Sigmoid colon (tissue), 6 donors: ENCODE measurements at regions not wholly inside any gene's neighbourhood (a gene's known extent, or its start where the extent isn't known, plus 50 kb on each side); places are given as distances from the start of the nearest gene placed in this dataset.

Source experiments
- DNase-seq: peaks from one replicate; pipeline ENCODE4 v3.0.0-alpha.2; 2019
- H3K27ac ChIP-seq, 4 donors: fragments of 200-600 bp; sonication (generic); one replicate each; pipeline ENCODE4 v1.5.1; 2016 to 2019; ENCODE audit warnings: mild to moderate bottlenecking in 1 of 4
- H3K27me3 ChIP-seq, 3 donors: fragments of 200-600 bp; sonication (generic); one replicate each; pipeline ENCODE4 v1.5.1; 2019; ENCODE audit warnings: mild to moderate bottlenecking in 1 of 3
- H3K36me3 ChIP-seq, 4 donors: fragments of 200-600 bp; sonication (generic); one replicate each; pipeline ENCODE4 v1.5.1; 2016 to 2019
- H3K4me1 ChIP-seq, 4 donors: fragments of 200-600 bp; sonication (generic); one replicate each; pipeline ENCODE4 v1.5.1; 2017 to 2019
- H3K4me3 ChIP-seq, 4 donors: fragments of 200-600 bp; sonication (generic); one replicate each; pipeline ENCODE4 v1.5.1; 2017 to 2019; ENCODE audit warnings: mild to moderate bottlenecking in 2 of 4, moderate library complexity in 1 of 4
- H3K9me3 ChIP-seq, 4 donors: fragments of 200-600 bp in 3 of 4; sonication (generic) in 3 of 4; one replicate each; pipeline versions ENCODE4 v1.5.1 to v1.6.1; 2013 to 2019
- EP300 ChIP-seq, 4 donors: sonication (generic); formaldehyde crosslinking; IDR thresholded peaks; one replicate each; pipeline ENCODE4 v1.6.1; 2017; ENCODE audit warnings: antibody characterized with exemption in 4 of 4
- POLR2A ChIP-seq, 2 donors: fragments of 450-650 bp; IDR thresholded peaks; one replicate each; pipeline ENCODE4 v1.6.1; 2016; ENCODE audit warnings: antibody characterized with exemption in 2 of 2, mild to moderate bottlenecking in 2 of 2, moderate library complexity in 2 of 2
- POLR2AphosphoS5 ChIP-seq, 4 donors: sonication (generic); formaldehyde crosslinking; IDR thresholded peaks; one replicate each; pipeline ENCODE4 v1.6.1; 2017; ENCODE audit warnings: antibody characterized with exemption in 4 of 4
- WGBS, 2 donors: extraction: QIAGEN DNeasy Blood & Tissue Kit; methylation state at CpG; one replicate each; pipeline ENCODE4 v1.1.7; 2013; 5-methylcytosine and 5-hydroxymethylcytosine counted together
- intact Hi-C: fragments of 100-400 bp; cut with DNase I; formaldehyde crosslinking; loops from one replicate; pipeline ENCODE4 v1.15.1; 2023
- TF ChIP-seq, protein P1 (sequence below), 4 experiments: fragments of 450-650 bp in 3 of 4; fragments of 200-600 bp in 1 of 4; IDR thresholded peaks; one replicate each; pipeline ENCODE4 v1.5.1; 2016 to 2019; ENCODE audit warnings: antibody characterized with exemption in 4 of 4, mild to moderate bottlenecking in 3 of 4, moderate library complexity in 2 of 4
- donor health status: healthy with polysubstance abuse.
- donor health status: healthy.

- no peak for DNase-seq
- TF ChIP-seq POLR2A (IDR thresholded peaks at IDR 0.05) (no peak), EP300 (IDR thresholded peaks at IDR 0.05) (no peak)
- intact Hi-C loops, result no loop called here
- WGBS, 2 donors, result 66 to 71% methylated on average over 7 of the region's 7 CpGs
- H3K27me3 ChIP-seq, result no peaks in the 10 kb centered on the region
- peaks cover 0 to 16% (median 2%) of the 10 kb centered on the region in 4 donors for H3K4me1 ChIP-seq
- H3K27ac ChIP-seq, result no peak overlapping the region
- H3K36me3 ChIP-seq, result no peaks in the 10 kb centered on the region
- H3K4me3 ChIP-seq, result no peak overlapping the region
- H3K9me3 ChIP-seq, result no peaks in the 10 kb centered on the region
Measured at GRCh38 chr2:237185553-237185925, 99.8 kb downstream of the COPS8 start.

DNA sequence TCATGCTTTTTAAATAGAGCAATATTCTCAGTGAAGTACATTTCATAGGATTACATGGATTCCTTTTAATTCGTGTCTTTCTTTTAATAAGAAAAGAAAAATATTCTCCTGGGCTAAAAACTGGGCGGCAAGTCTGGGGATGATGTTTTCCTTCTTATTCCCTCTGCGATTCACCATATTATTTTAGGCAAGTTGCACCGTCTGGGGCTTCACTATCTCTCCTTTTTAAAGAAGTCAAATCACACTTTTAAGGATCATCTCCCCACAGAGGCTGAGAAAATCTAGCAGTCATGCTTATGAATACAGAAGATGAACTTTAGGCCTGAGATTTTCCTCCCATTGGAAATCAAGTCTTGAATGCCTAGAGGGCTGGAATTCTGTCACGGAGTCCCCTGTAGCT is 104.1 kb downstream of the COPS8 start:
- intact Hi-C loops, result no loop called here
- peaks cover 0 to 25% (median 5%) of the 10 kb centered on the region in 4 donors for H3K4me1 ChIP-seq
- H3K36me3 ChIP-seq, result no peaks in the 10 kb centered on the region
- no peak for DNase-seq
- no peak overlapping the region for H3K27ac ChIP-seq
- no peak overlapping the region for H3K4me3 ChIP-seq
- 90 to 94% methylated on average over 5 of the region's 5 CpGs for WGBS, 2 donors
- no peak for TF ChIP-seq POLR2AphosphoS5 (IDR thresholded peaks at IDR 0.05)
- no peak for TF ChIP-seq EP300 (IDR thresholded peaks at IDR 0.05)
- TF ChIP-seq, protein P1, sequence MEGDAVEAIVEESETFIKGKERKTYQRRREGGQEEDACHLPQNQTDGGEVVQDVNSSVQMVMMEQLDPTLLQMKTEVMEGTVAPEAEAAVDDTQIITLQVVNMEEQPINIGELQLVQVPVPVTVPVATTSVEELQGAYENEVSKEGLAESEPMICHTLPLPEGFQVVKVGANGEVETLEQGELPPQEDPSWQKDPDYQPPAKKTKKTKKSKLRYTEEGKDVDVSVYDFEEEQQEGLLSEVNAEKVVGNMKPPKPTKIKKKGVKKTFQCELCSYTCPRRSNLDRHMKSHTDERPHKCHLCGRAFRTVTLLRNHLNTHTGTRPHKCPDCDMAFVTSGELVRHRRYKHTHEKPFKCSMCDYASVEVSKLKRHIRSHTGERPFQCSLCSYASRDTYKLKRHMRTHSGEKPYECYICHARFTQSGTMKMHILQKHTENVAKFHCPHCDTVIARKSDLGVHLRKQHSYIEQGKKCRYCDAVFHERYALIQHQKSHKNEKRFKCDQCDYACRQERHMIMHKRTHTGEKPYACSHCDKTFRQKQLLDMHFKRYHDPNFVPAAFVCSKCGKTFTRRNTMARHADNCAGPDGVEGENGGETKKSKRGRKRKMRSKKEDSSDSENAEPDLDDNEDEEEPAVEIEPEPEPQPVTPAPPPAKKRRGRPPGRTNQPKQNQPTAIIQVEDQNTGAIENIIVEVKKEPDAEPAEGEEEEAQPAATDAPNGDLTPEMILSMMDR (IDR thresholded peaks at IDR 0.05), result no peak
- no peak for TF ChIP-seq POLR2A (IDR thresholded peaks at IDR 0.05)
- no peaks in the 10 kb centered on the region for H3K27me3 ChIP-seq
- no peaks in the 10 kb centered on the region for H3K9me3 ChIP-seq

DNA sequence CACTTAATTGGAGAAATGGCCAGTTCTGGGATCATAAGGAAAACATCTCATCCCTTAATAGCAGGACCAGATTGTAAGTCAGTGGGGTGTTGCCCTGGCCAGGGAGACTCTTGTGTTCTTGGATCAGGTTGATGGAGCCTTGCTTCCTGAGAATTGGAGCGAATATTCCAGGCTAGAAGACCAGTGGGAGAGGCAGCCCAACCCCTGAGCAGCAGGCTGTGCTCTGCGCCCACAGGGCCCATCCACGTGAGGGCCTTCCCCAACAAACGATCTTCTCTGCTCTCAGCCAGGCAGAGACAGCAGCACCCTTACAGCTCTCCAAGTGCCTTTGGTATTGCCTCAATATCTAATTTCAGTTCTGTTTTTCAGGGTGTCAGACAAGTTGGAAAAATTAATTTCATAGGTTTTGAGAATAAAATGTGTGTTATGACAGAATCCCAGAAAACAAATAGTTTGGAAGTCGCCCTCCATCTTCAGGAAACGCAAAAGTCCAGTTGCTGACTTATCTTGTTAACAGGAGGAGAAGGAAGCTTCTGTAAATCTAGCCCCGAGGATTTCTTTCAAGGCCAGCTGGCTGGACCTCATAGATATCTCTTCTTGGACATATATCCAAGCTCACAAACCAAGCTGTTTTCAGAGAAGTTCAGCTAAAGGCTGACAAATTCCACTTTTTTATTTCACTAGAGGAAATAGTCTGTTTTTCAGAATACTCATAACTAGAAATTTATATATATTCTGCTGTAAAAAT is 105.5 kb downstream of the COPS8 start:
- Histone ChIP-seq H3K4me3 (no peak overlapping the region), H3K36me3 (no peaks in the 10 kb centered on the region), H3K27me3 (no peaks in the 10 kb centered on the region), H3K9me3 (no peaks in the 10 kb centered on the region), H3K4me1 (peaks cover 0 to 39% (median 18%) of the 10 kb centered on the region in 4 donors), H3K27ac (peak overlapping the region; percentile 43 to 74 (median 62))
- DNase-seq, result peak; percentile 73
- intact Hi-C loops, result no loop called here
- TF ChIP-seq POLR2AphosphoS5 (IDR thresholded peaks at IDR 0.05) (peak in 1 of 4 donors; percentile 22), POLR2A (IDR thresholded peaks at IDR 0.05) (no peak)
- TF ChIP-seq, protein P1 (IDR thresholded peaks at IDR 0.05), result no peak
- 70 to 78% methylated on average over 7 of the region's 7 CpGs for WGBS, 2 donors

- Histone ChIP-seq H3K27me3 (no peaks in the 10 kb centered on the region), H3K36me3 (no peaks in the 10 kb centered on the region), H3K4me3 (no peak overlapping the region), H3K4me1 (peaks cover 0 to 44% (median 24%) of the 10 kb centered on the region in 4 donors), H3K9me3 (no peaks in the 10 kb centered on the region), H3K27ac (peak overlapping the region; percentile 43 to 74 (median 62))
- intact Hi-C loops, result no loop called here
- no peak for TF ChIP-seq EP300 (IDR thresholded peaks at IDR 0.05)
- TF ChIP-seq, protein P1 (IDR thresholded peaks at IDR 0.05), result no peak
- TF ChIP-seq POLR2A (IDR thresholded peaks at IDR 0.05), result no peak
- TF ChIP-seq POLR2AphosphoS5 (IDR thresholded peaks at IDR 0.05), result no peak
- WGBS, 2 donors, result 76 to 79% methylated on average over 8 of the region's 8 CpGs
- DNase-seq, result peak; percentile 67
Measured at GRCh38 chr2:237191714-237192081, 106.0 kb downstream of the COPS8 start.

DNA sequence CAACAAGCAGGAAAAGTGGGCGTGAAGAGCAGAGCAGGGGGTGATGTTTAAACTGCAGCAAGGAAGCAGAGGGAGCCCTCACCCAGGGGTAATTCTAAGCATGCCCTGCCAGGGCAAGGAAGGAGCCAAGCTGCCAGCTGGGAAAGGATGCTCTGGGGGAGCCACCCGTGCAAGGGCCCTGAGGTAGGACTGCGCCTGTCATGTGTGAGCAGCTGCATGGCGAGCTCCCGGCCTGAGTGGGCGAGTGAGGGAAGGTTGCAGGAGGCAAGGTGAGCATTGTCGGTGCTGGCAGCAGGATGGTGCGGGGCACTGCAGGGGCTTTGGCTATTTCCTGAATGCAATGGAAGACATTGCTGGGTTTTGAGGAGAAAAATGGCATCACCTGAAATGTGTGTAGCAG is 107.2 kb downstream of the COPS8 start:
- Histone ChIP-seq H3K27ac (no peak overlapping the region), H3K4me3 (no peak overlapping the region), H3K36me3 (no peaks in the 10 kb centered on the region), H3K4me1 (peaks cover 0 to 56% (median 35%) of the 10 kb centered on the region in 4 donors), H3K27me3 (no peaks in the 10 kb centered on the region), H3K9me3 (no peaks in the 10 kb centered on the region)
- peak; percentile 63 for DNase-seq
- WGBS, 2 donors, result 87 to 93% methylated on average over 8 of the region's 8 CpGs
- intact Hi-C loops, result no loop called here
- TF ChIP-seq POLR2AphosphoS5 (IDR thresholded peaks at IDR 0.05), result no peak
- TF ChIP-seq EP300 (IDR thresholded peaks at IDR 0.05), result no peak
- TF ChIP-seq, protein P1 (IDR thresholded peaks at IDR 0.05), result no peak
- no peak for TF ChIP-seq POLR2A (IDR thresholded peaks at IDR 0.05)
